ENCODE measurements at regions not wholly inside any gene's neighbourhood (a gene's known extent, or its start where the extent isn't known, plus 50 kb on each side); places are given as distances from the start of the nearest gene placed in this dataset.

- no peak overlapping the region for H3K9ac ChIP-seq (ENCODE audit: low read depth in 1 of 2, low read length in 2 of 2)
- H3K27ac ChIP-seq (ENCODE audit: low read depth in 1 of 2, low read length in 2 of 2): no peak overlapping the region
- 57% methylated on average over 3 of the region's 3 CpGs for WGBS
- H3K9me3 ChIP-seq (ENCODE audit: control insufficient read depth in 4 of 4, low read length in 3 of 4): peaks cover 3 to 23% (median 6%) of the 10 kb centered on the region in 4 donors
- no peaks in the 10 kb centered on the region for H3K36me3 ChIP-seq (ENCODE audit: control insufficient read depth in 4 of 4, insufficient read depth in 3 of 4, low read depth in 1 of 4, low read length in 3 of 4)
- DNase-seq (ENCODE audit: low spot score): no peak
- no peak overlapping the region for H3K4me3 ChIP-seq (ENCODE audit: low read depth in 1 of 3, low read length in 3 of 3)
- H3K27me3 ChIP-seq (ENCODE audit: control insufficient read depth in 4 of 4, insufficient read depth in 4 of 4, low read length in 3 of 4): no peaks in the 10 kb centered on the region
- TF ChIP-seq MAX (IDR thresholded peaks at IDR 0.05) (no peak), ZBTB33 (IDR thresholded peaks at IDR 0.05) (no peak), HNF4G (IDR thresholded peaks at IDR 0.05) (no peak), FOXA2 (IDR thresholded peaks at IDR 0.05) (no peak), CTCF (IDR thresholded peaks at IDR 0.05; ENCODE audit: low read depth, low read length, missing input control) (no peak), HNF4A (conservative IDR thresholded peaks at IDR 0.05) (no peak), TAF1 (conservative IDR thresholded peaks at IDR 0.05) (no peak), ATF3 (IDR thresholded peaks at IDR 0.05) (no peak), YY1 (IDR thresholded peaks at IDR 0.05) (no peak), EGR1 (IDR thresholded peaks at IDR 0.05; ENCODE audit: low read depth in 2 of 2) (no peak), JUND (IDR thresholded peaks at IDR 0.05) (no peak)
- no peaks in the 10 kb centered on the region for H3K4me1 ChIP-seq (ENCODE audit: control insufficient read depth in 4 of 4, insufficient read depth in 4 of 4, low read length in 3 of 4)
Observed at GRCh38 chr15:100818927-100819326, 60.7 kb upstream of the ALDH1A3 start.

- Histone ChIP-seq H3K4me3 (ENCODE audit: low read depth in 1 of 3, low read length in 3 of 3) (no peak overlapping the region), H3K9ac (ENCODE audit: low read depth in 1 of 2, low read length in 2 of 2) (no peak overlapping the region), H3K27ac (ENCODE audit: low read depth in 1 of 2, low read length in 2 of 2) (no peak overlapping the region), H3K4me1 (ENCODE audit: control insufficient read depth in 4 of 4, insufficient read depth in 4 of 4, low read length in 3 of 4) (no peaks in the 10 kb centered on the region), H3K9me3 (ENCODE audit: control insufficient read depth in 4 of 4, low read length in 3 of 4) (peaks cover 0 to 12% (median 4%) of the 10 kb centered on the region in 4 donors), H3K27me3 (ENCODE audit: control insufficient read depth in 4 of 4, insufficient read depth in 4 of 4, low read length in 3 of 4) (no peaks in the 10 kb centered on the region), H3K36me3 (ENCODE audit: control insufficient read depth in 4 of 4, insufficient read depth in 3 of 4, low read depth in 1 of 4, low read length in 3 of 4) (no peaks in the 10 kb centered on the region)
- WGBS: 58% methylated on average over 4 of the region's 4 CpGs
- no peak for TF ChIP-seq CTCF (IDR thresholded peaks at IDR 0.05; ENCODE audit: low read depth, low read length, missing input control)
- TF ChIP-seq HNF4A (conservative IDR thresholded peaks at IDR 0.05): no peak
- no peak for TF ChIP-seq YY1 (IDR thresholded peaks at IDR 0.05)
- no peak for TF ChIP-seq TAF1 (conservative IDR thresholded peaks at IDR 0.05)
- TF ChIP-seq GABPA (IDR thresholded peaks at IDR 0.05 in 1 of 2, conservative IDR thresholded peaks at IDR 0.05 in 1 of 2): no peak
- TF ChIP-seq RXRA (IDR thresholded peaks at IDR 0.05): no peak
- no peak for TF ChIP-seq SP1 (IDR thresholded peaks at IDR 0.05)
- TF ChIP-seq FOXA2 (IDR thresholded peaks at IDR 0.05): no peak
- TF ChIP-seq HNF4G (IDR thresholded peaks at IDR 0.05): no peak
- TF ChIP-seq EGR1 (IDR thresholded peaks at IDR 0.05; ENCODE audit: low read depth in 2 of 2): no peak
- no peak for TF ChIP-seq MAX (IDR thresholded peaks at IDR 0.05)
- no peak for DNase-seq (ENCODE audit: low spot score)
Observed at GRCh38 chr15:100820528-100820927, 59.1 kb upstream of the ALDH1A3 start.

All from liver (tissue), 8 donors.